C4-2B (cell line): ENCODE measurements at regions not wholly inside any gene's neighbourhood (a gene's known extent, or its start where the extent isn't known, plus 50 kb on each side); places are given as distances from the start of the nearest gene placed in this dataset.

Experiments
- ZFX ChIP-seq: fragments of 450-650 bp; IDR thresholded peaks from 2 replicates; pipeline ENCODE4 v1.6.1; 2017
- TF ChIP-seq, protein P1 (sequence below): fragments of 450-650 bp; conservative IDR thresholded peaks from 2 replicates; pipeline ENCODE4 v1.5.1; 2017; ENCODE audit warnings: mild to moderate bottlenecking

DNA sequence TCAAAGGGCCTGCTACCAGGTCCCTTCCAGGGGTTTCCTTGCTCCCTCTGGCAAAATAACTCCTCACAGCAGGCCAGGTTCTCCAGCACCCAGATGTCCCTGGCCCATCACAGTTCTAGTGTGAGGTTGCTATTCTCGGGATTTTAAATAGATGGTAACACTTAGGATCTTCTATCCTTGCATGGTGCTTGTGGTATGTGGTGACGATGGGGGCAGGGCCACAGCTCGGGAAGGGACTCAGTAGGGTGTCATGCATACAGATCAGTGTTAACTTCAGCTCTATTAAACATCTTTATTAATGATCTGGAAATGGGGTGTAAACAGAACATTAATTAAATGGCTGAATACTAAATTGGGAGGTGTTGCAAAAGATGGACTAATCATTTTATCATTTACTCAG, 323.8 kb downstream of the QKI start:
- TF ChIP-seq, protein P1, sequence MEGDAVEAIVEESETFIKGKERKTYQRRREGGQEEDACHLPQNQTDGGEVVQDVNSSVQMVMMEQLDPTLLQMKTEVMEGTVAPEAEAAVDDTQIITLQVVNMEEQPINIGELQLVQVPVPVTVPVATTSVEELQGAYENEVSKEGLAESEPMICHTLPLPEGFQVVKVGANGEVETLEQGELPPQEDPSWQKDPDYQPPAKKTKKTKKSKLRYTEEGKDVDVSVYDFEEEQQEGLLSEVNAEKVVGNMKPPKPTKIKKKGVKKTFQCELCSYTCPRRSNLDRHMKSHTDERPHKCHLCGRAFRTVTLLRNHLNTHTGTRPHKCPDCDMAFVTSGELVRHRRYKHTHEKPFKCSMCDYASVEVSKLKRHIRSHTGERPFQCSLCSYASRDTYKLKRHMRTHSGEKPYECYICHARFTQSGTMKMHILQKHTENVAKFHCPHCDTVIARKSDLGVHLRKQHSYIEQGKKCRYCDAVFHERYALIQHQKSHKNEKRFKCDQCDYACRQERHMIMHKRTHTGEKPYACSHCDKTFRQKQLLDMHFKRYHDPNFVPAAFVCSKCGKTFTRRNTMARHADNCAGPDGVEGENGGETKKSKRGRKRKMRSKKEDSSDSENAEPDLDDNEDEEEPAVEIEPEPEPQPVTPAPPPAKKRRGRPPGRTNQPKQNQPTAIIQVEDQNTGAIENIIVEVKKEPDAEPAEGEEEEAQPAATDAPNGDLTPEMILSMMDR, result no peak
- no peak for TF ChIP-seq ZFX
